H9 (cell line): ENCODE measurements at regions not wholly inside any gene's neighbourhood (a gene's known extent, or its start where the extent isn't known, plus 50 kb on each side); places are given as distances from the start of the nearest gene placed in this dataset.

Source experiments
- DNase-seq: peaks from one replicate; pipeline ENCODE4 v3.0.0-alpha.2; 2017
- H2AFZ ChIP-seq: one replicate; pipeline ENCODE4 v1.6.1; 2013; ENCODE audit warnings: mild to moderate bottlenecking, low read length, control low read depth, moderate library complexity
- H2AK5ac ChIP-seq: 2 replicates; pipeline ENCODE4 v1.6.1; 2013; ENCODE audit warnings: low read length, control low read depth, mixed read lengths; ENCODE audit not compliant: insufficient read length
- H2BK120ac ChIP-seq: one replicate; pipeline ENCODE4 v1.6.1; 2013; ENCODE audit warnings: low read depth, mild to moderate bottlenecking, low read length, control low read depth, inconsistent platforms; ENCODE audit not compliant: poor library complexity, severe bottlenecking
- H2BK12ac ChIP-seq: 2 replicates; pipeline ENCODE4 v1.6.1; 2013; ENCODE audit warnings: low read length, control low read depth, mixed read lengths, low read depth; ENCODE audit not compliant: insufficient read length
- H2BK15ac ChIP-seq: 2 replicates; pipeline ENCODE4 v1.6.1; 2013; ENCODE audit warnings: low read depth, low read length, control low read depth
- H2BK20ac ChIP-seq: one replicate; pipeline ENCODE4 v1.6.1; 2013; ENCODE audit warnings: low read depth, mild to moderate bottlenecking, low read length, control low read depth, inconsistent platforms; ENCODE audit not compliant: poor library complexity, severe bottlenecking
- H2BK5ac ChIP-seq: 2 replicates; pipeline ENCODE4 v1.6.1; 2013; ENCODE audit warnings: low read length, control low read depth, mixed read lengths; ENCODE audit not compliant: insufficient read length
- H3K14ac ChIP-seq: 2 replicates; pipeline ENCODE4 v1.6.1; 2013; ENCODE audit warnings: low read length, control low read depth; ENCODE audit not compliant: insufficient read depth
- H3K18ac ChIP-seq: 2 replicates; pipeline ENCODE4 v1.6.1; 2013; ENCODE audit warnings: low read depth, mild to moderate bottlenecking, mixed read lengths, low read length, control low read depth; ENCODE audit not compliant: insufficient read length
- H3K23ac ChIP-seq: 2 replicates; pipeline ENCODE4 v1.6.1; 2013; ENCODE audit warnings: low read length, control low read depth, mixed read lengths, low read depth; ENCODE audit not compliant: insufficient read length
- H3K23me2 ChIP-seq: 2 replicates; pipeline ENCODE4 v1.6.1; 2013; ENCODE audit warnings: low read depth, mild to moderate bottlenecking, mixed read lengths, low read length, control low read depth; ENCODE audit not compliant: insufficient read length, poor library complexity, severe bottlenecking
- H3K27ac ChIP-seq: 2 replicates; pipeline ENCODE4 v1.5.1; 2013; ENCODE audit warnings: low read length, control low read depth, mixed read lengths, low read depth; ENCODE audit not compliant: insufficient read length
- H3K27me3 ChIP-seq: 2 replicates; pipeline ENCODE4 v1.6.1; 2013; ENCODE audit warnings: low read length, control low read depth, inconsistent platforms; ENCODE audit not compliant: insufficient read depth
- H3K4ac ChIP-seq: 2 replicates; pipeline ENCODE4 v1.6.1; 2013; ENCODE audit warnings: low read depth, mild to moderate bottlenecking, control low read depth, inconsistent platforms, low read length, moderate library complexity
- H3K4me1 ChIP-seq: 2 replicates; pipeline ENCODE4 v1.6.1; 2013; ENCODE audit warnings: low read length, control low read depth, inconsistent platforms; ENCODE audit not compliant: insufficient read depth
- H3K4me2 ChIP-seq: 2 replicates; pipeline ENCODE4 v1.6.1; 2013; ENCODE audit warnings: low read length, control low read depth, mixed read lengths; ENCODE audit not compliant: insufficient read length, insufficient read depth
- H3K56ac ChIP-seq: 2 replicates; pipeline ENCODE4 v1.6.1; 2013; ENCODE audit warnings: low read depth, mild to moderate bottlenecking, mixed read lengths, low read length, control low read depth; ENCODE audit not compliant: insufficient read length
- H3K79me1 ChIP-seq: 2 replicates; pipeline ENCODE4 v1.6.1; 2013; ENCODE audit warnings: low read depth, mild to moderate bottlenecking, moderate library complexity, low read length, control low read depth, inconsistent platforms; ENCODE audit not compliant: insufficient read depth, poor library complexity, severe bottlenecking
- H3K79me2 ChIP-seq: 2 replicates; pipeline ENCODE4 v1.6.1; 2013; ENCODE audit warnings: low read length, control low read depth, inconsistent platforms; ENCODE audit not compliant: insufficient read depth
- H3K9ac ChIP-seq: 2 replicates; pipeline ENCODE4 v1.6.1; 2013; ENCODE audit warnings: low read length, control low read depth, mixed read lengths; ENCODE audit not compliant: insufficient read length; ENCODE audit errors: extremely low read depth
- H3K9me3 ChIP-seq: one replicate; pipeline ENCODE4 v1.6.1; 2013; ENCODE audit warnings: low read depth, low read length, inconsistent platforms; ENCODE audit not compliant: control insufficient read depth
- H3T11ph ChIP-seq: one replicate; pipeline ENCODE4 v1.6.1; 2013; ENCODE audit warnings: mild to moderate bottlenecking, low read length, control low read depth, inconsistent platforms
- H4K20me1 ChIP-seq: one replicate; pipeline ENCODE4 v1.6.1; 2013; ENCODE audit not compliant: control insufficient read depth, insufficient read length, insufficient read depth
- H4K5ac ChIP-seq: 2 replicates; pipeline ENCODE4 v1.6.1; 2013; ENCODE audit warnings: low read depth, mild to moderate bottlenecking, mixed read lengths, low read length, control low read depth; ENCODE audit not compliant: insufficient read length
- H4K8ac ChIP-seq: replicated peaks from 2 replicates; pipeline ENCODE4 v1.6.1; 2013; ENCODE audit warnings: low read length, control low read depth, mixed read lengths, low read depth; ENCODE audit not compliant: insufficient read length
- H4K91ac ChIP-seq: 2 replicates; pipeline ENCODE4 v1.6.1; 2013; ENCODE audit warnings: low read depth, mild to moderate bottlenecking, moderate library complexity, mixed read lengths, low read length, control low read depth; ENCODE audit not compliant: insufficient read length
- H3K27ac Mint-ChIP-seq, 3 experiments: 2 replicates in 2 of 3; 3 replicates in 1 of 3; pipeline ENCODE4 v1.8.0; 2020 to 2021; ENCODE audit warnings: mixed read lengths in 3 of 3, mild to moderate bottlenecking in 1 of 3, moderate library complexity in 1 of 3
- H3K27me3 Mint-ChIP-seq: 2 replicates; pipeline ENCODE4 v1.8.0; 2021; ENCODE audit warnings: low read depth, mild to moderate bottlenecking, moderate library complexity, mixed read lengths
- H3K36me3 Mint-ChIP-seq, 3 experiments: 2 replicates in 2 of 3; 3 replicates in 1 of 3; pipeline ENCODE4 v1.8.0; 2020 to 2021; ENCODE audit warnings: low read depth in 3 of 3, mixed read lengths in 3 of 3; ENCODE audit not compliant: insufficient read depth in 1 of 3
- H3K4me1 Mint-ChIP-seq, 2 experiments: 2 replicates each; pipeline ENCODE4 v1.8.0; 2020; ENCODE audit warnings: mixed read lengths in 2 of 2
- H3K4me3 Mint-ChIP-seq, 2 experiments: 2 replicates in 1 of 2; 3 replicates in 1 of 2; pipeline ENCODE4 v1.8.0; 2020 to 2021; ENCODE audit warnings: mild to moderate bottlenecking in 2 of 2, mixed read lengths in 2 of 2, moderate library complexity in 1 of 2
- H3K9me3 Mint-ChIP-seq, 2 experiments: 2 replicates in 1 of 2; 3 replicates in 1 of 2; pipeline ENCODE4 v1.8.0; 2020; ENCODE audit warnings: mild to moderate bottlenecking in 2 of 2, mixed read lengths in 2 of 2, moderate library complexity in 1 of 2
- WGBS: extraction: QIAGEN DNeasy Blood & Tissue Kit; methylation state at CpG from one replicate; pipeline ENCODE4 v1.1.7; 2013; ENCODE audit warnings: missing lambda C conversion rate, low lambda C conversion rate, mixed read lengths; ENCODE audit not compliant: insufficient read length; ENCODE audit errors: extremely low coverage; 5-methylcytosine and 5-hydroxymethylcytosine counted together
- TF ChIP-seq, protein P1 (sequence below): fragments of 200-600 bp; sonication (generic); conservative IDR thresholded peaks from 3 replicates; pipeline ENCODE4 v1.8.0; 2021; ENCODE audit warnings: antibody characterized with exemption, mild to moderate bottlenecking

DNA sequence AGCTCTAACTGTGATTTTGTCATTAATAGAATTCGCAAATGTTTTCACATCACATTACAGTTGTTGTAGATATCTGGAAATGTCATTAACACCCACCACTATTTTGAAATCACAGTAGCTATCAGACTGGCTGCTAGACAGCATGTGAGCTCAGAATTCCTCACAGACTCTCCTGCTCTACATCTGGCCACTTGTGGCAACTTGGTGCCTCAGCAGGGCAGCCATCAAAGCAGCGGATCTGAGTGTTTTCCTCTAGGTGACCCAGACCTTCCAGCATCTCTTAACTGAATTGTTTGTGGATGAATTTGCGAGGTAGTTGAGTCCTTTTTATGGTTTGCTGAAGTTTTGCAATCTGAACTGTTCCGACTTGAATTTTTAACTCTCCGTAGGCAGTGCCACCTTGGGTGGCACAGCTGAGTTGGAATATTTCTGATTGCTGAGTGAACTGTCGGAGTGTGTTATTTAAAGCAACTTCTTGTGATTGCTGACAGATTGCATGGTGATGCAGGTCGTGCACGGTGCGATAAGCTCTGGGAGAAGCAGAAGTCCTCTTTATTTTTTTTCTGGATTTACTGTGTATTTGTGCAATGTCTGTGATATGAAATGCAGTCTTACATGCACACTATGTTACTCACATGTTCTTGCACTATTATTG lies 114.0 kb upstream of the PLET1 start:
- no peak overlapping the region for H3K4me3 Mint-ChIP-seq
- H3K4me1 Mint-ChIP-seq = 0 out of 4 replicates have a peak, but pooled peaks cover 0 to 5% of the 10 kb centered on the region in 2 experiments
- no peak overlapping the region for H4K5ac ChIP-seq
- TF ChIP-seq, protein P1, sequence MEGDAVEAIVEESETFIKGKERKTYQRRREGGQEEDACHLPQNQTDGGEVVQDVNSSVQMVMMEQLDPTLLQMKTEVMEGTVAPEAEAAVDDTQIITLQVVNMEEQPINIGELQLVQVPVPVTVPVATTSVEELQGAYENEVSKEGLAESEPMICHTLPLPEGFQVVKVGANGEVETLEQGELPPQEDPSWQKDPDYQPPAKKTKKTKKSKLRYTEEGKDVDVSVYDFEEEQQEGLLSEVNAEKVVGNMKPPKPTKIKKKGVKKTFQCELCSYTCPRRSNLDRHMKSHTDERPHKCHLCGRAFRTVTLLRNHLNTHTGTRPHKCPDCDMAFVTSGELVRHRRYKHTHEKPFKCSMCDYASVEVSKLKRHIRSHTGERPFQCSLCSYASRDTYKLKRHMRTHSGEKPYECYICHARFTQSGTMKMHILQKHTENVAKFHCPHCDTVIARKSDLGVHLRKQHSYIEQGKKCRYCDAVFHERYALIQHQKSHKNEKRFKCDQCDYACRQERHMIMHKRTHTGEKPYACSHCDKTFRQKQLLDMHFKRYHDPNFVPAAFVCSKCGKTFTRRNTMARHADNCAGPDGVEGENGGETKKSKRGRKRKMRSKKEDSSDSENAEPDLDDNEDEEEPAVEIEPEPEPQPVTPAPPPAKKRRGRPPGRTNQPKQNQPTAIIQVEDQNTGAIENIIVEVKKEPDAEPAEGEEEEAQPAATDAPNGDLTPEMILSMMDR = no peak
- H4K20me1 ChIP-seq = no peaks in the 10 kb centered on the region
- no peak overlapping the region for H2AFZ ChIP-seq
- H3K27ac Mint-ChIP-seq = no peak overlapping the region
- H3K4ac ChIP-seq = no peak overlapping the region
- H3K79me1 ChIP-seq = no peaks in the 10 kb centered on the region
- no peak overlapping the region for H4K8ac ChIP-seq
- no peaks in the 10 kb centered on the region for H3K23me2 ChIP-seq
- no peak overlapping the region for H3T11ph ChIP-seq
- H2BK5ac ChIP-seq = no peak overlapping the region
- H3K56ac ChIP-seq = no peak overlapping the region
- no peak overlapping the region for H3K9ac ChIP-seq
- peaks cover 2 to 7% of the 10 kb centered on the region in 2 experiments; a peak in 3 of 5 replicates for H3K9me3 Mint-ChIP-seq
- DNase-seq = no peak
- H2BK15ac ChIP-seq = no peak overlapping the region
- H3K9me3 ChIP-seq = no peaks in the 10 kb centered on the region
- H4K91ac ChIP-seq = no peak overlapping the region
- WGBS = no CpG with 5 or more reads among the region's 9 CpGs
- no peak overlapping the region for H2BK12ac ChIP-seq
- H2AK5ac ChIP-seq = no peak overlapping the region
- H3K27me3 ChIP-seq = no peaks in the 10 kb centered on the region
- H3K4me1 ChIP-seq = peaks cover 2% of the 10 kb centered on the region; the same call in 1 of the 2 replicates
- no peak overlapping the region for H3K18ac ChIP-seq
- no peak overlapping the region for H2BK20ac ChIP-seq
- no peak overlapping the region for H3K23ac ChIP-seq
- no peak overlapping the region for H3K14ac ChIP-seq
- peaks cover 0 to 1% (median 0%) of the 10 kb centered on the region in 3 experiments; a peak in 1 of 7 replicates for H3K36me3 Mint-ChIP-seq
- no peaks in the 10 kb centered on the region for H3K79me2 ChIP-seq
- H3K4me2 ChIP-seq = no peak overlapping the region
- H2BK120ac ChIP-seq = no peak overlapping the region
- no peak overlapping the region for H3K27ac ChIP-seq
- H3K27me3 Mint-ChIP-seq = peaks cover 3% of the 10 kb centered on the region
